DND-41 (cell line): ENCODE measurements at regions not wholly inside any gene's neighbourhood (a gene's known extent, or its start where the extent isn't known, plus 50 kb on each side); places are given as distances from the start of the nearest gene placed in this dataset.

Experiments used
- EZH2 ChIP-seq: IDR thresholded peaks from 3 replicates; pipeline ENCODE4 v1.6.1; 2012; ENCODE audit warnings: borderline replicate concordance, low read depth, mild to moderate bottlenecking, moderate library complexity, low read length, inconsistent platforms; ENCODE audit not compliant: severe bottlenecking
- TF ChIP-seq, protein P1 (sequence below): IDR thresholded peaks from 2 replicates; pipeline ENCODE4 v1.5.1; 2012; ENCODE audit warnings: borderline replicate concordance, low read length, moderate library complexity, mild to moderate bottlenecking; ENCODE audit not compliant: poor library complexity, severe bottlenecking; ENCODE audit errors: extremely low read depth

DNA sequence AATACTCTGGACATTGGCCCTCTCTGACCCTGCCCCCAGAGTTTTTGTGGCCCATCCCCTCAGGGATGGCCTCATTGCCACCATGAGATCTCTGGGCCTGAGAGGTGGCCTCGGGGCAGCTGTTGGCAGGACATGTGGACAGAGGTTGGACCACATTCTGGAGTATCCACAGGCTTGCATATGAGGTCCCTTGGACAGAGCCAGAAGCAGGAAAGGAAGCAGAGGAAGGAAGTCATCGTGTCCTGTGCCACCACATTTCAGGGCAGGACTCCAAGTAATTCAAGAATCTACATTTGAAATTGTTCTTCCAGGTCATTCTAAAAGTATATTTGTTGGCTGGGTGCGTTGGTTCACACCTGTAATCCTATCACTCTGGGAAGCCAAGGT, 95.9 kb upstream of the PPP2R5A start:
- TF ChIP-seq, protein P1, sequence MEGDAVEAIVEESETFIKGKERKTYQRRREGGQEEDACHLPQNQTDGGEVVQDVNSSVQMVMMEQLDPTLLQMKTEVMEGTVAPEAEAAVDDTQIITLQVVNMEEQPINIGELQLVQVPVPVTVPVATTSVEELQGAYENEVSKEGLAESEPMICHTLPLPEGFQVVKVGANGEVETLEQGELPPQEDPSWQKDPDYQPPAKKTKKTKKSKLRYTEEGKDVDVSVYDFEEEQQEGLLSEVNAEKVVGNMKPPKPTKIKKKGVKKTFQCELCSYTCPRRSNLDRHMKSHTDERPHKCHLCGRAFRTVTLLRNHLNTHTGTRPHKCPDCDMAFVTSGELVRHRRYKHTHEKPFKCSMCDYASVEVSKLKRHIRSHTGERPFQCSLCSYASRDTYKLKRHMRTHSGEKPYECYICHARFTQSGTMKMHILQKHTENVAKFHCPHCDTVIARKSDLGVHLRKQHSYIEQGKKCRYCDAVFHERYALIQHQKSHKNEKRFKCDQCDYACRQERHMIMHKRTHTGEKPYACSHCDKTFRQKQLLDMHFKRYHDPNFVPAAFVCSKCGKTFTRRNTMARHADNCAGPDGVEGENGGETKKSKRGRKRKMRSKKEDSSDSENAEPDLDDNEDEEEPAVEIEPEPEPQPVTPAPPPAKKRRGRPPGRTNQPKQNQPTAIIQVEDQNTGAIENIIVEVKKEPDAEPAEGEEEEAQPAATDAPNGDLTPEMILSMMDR, result no peak
- TF ChIP-seq EZH2, result no peak
